ENCODE measurements at regions not wholly inside any gene's neighbourhood (a gene's known extent, or its start where the extent isn't known, plus 50 kb on each side); places are given as distances from the start of the nearest gene placed in this dataset.

GRCh38 chr6:71099649-71100048 lies 142.8 kb upstream of the B3GAT2 start:
- TF ChIP-seq CTCF (IDR thresholded peaks at IDR 0.05; ENCODE audit: insufficient read depth, low read length) (no peak), POLR2AphosphoS5 (IDR thresholded peaks at IDR 0.05; ENCODE audit: low read depth) (no peak), GABPA (IDR thresholded peaks at IDR 0.05; ENCODE audit: low read depth) (no peak), SPI1 (IDR thresholded peaks at IDR 0.05; ENCODE audit: borderline replicate concordance, low read depth) (no peak)
- TF ChIP-seq, protein P1, sequence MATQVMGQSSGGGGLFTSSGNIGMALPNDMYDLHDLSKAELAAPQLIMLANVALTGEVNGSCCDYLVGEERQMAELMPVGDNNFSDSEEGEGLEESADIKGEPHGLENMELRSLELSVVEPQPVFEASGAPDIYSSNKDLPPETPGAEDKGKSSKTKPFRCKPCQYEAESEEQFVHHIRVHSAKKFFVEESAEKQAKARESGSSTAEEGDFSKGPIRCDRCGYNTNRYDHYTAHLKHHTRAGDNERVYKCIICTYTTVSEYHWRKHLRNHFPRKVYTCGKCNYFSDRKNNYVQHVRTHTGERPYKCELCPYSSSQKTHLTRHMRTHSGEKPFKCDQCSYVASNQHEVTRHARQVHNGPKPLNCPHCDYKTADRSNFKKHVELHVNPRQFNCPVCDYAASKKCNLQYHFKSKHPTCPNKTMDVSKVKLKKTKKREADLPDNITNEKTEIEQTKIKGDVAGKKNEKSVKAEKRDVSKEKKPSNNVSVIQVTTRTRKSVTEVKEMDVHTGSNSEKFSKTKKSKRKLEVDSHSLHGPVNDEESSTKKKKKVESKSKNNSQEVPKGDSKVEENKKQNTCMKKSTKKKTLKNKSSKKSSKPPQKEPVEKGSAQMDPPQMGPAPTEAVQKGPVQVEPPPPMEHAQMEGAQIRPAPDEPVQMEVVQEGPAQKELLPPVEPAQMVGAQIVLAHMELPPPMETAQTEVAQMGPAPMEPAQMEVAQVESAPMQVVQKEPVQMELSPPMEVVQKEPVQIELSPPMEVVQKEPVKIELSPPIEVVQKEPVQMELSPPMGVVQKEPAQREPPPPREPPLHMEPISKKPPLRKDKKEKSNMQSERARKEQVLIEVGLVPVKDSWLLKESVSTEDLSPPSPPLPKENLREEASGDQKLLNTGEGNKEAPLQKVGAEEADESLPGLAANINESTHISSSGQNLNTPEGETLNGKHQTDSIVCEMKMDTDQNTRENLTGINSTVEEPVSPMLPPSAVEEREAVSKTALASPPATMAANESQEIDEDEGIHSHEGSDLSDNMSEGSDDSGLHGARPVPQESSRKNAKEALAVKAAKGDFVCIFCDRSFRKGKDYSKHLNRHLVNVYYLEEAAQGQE (IDR thresholded peaks at IDR 0.05; ENCODE audit: insufficient replicate concordance, low read depth) = no peak

Measured in HL-60 (cell line).